NCI-H524 treated with DMSO at 0.1 percent for 48 hours (cell line): ENCODE measurements at regions not wholly inside any gene's neighbourhood (a gene's known extent, or its start where the extent isn't known, plus 50 kb on each side); places are given as distances from the start of the nearest gene placed in this dataset.
A peak's percentile ranks its signal among the peaks of the same experiment; 100 is the strongest.
"Not testable (repeated sequence)": the region's sequence is repeated elsewhere in the genome, so short reads cannot be mapped to it uniquely, and the experiment has no call there.

Experiments used
- DNase-seq: peaks from one replicate; lab custom pipeline; 2025; lab: John Stamatoyannopoulos, UW

DNA sequence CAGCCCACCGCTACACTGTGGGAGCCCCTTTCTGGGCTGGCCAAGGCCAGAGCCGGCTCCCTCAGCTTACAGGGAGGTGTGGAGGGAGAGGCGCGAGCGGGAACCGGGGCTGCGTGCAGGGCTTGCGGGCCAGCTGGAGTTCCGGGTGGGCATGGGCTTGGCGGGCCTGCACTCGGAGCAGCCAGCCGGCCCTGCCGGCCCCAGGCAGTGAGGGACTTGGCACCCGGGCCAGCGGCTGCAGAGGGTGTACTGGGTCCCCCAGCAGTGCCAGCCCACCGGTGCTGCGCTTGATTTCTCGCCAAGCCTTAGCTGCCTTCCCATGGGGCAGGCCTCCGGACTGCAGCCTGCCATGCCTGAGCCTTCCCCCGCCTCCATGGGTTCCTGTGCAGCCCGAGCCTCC lies 306.2 kb downstream of the PPP4R3C start:
- DNase-seq: not testable (repeated sequence)

- DNase-seq: no peak
Measured at GRCh38 chrX:27136325-27136724, 326.8 kb downstream of the PPP4R3C start.

GRCh38 chrX:27132862-27133261 lies 330.3 kb downstream of the PPP4R3C start:
- no peak for DNase-seq

- not testable (repeated sequence) for DNase-seq
Measured at GRCh38 chrX:27087176-27087575, 376.0 kb downstream of the PPP4R3C start.

DNA sequence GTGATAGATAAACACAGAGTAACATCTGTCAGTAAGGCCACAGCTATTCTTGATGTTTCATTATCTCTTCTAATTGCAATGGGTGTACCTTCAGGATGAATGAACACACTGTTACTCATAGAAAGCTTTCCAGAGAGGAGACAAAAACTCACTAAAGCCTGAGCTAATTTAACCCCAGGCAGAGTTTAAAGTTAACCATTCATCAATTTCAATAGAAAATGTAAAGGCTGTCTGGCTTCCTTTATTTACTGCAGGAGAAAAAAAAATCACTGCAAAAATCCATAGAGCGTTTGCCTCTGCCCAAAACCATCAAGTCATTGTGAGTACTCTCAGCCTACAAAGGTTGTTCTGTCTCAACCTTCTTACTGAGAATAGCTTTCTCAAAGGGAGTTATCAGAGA lies 376.9 kb downstream of the PPP4R3C start:
- no peak for DNase-seq

- no peak for DNase-seq
Measured at GRCh38 chrX:27085346-27085745, 377.8 kb downstream of the PPP4R3C start.

GRCh38 chrX:27078371-27078770 lies 384.8 kb downstream of the PPP4R3C start:
- DNase-seq: no peak

- no peak for DNase-seq
Measured at GRCh38 chrX:27057883-27058282, 405.3 kb downstream of the PPP4R3C start.

DNA sequence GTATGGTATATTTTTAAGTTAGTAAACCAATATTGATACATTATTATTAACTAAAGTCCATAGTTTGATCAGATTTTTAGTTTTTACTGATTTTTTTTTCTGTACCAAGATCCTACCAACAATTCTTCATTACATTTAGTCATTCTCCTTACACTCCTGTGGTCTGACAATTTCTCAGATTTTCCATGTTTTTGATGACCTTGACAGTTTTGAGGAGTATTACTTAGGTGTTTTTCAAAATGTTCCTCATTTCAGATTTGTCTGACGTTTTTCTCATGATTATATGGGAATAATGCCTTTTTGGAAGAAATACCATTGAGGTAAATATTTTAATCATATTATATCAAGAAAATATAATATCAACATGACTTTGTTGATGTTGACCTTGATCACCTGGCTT lies 423.8 kb downstream of the PPP4R3C start:
- no peak for DNase-seq

DNA sequence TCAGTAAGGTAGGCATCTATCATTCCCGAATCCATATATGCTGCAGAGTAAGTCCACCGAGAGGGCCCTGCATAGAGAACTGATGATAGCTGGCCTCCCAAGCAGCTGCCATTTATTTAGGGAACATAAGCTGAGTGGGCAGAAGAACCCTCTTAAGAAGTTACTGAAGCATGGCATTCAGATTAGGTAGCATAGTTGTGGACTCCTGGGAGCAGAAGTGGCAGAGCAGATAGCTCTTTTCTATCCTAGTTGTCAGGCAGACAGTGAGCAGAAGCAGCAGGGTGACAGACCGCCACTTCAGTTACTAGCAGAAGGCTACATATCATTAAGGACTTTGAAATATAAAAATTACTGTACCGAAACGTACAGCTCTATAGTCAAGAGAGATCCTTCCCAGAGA lies 454.7 kb downstream of the PPP4R3C start:
- DNase-seq: peak; percentile 99

DNA sequence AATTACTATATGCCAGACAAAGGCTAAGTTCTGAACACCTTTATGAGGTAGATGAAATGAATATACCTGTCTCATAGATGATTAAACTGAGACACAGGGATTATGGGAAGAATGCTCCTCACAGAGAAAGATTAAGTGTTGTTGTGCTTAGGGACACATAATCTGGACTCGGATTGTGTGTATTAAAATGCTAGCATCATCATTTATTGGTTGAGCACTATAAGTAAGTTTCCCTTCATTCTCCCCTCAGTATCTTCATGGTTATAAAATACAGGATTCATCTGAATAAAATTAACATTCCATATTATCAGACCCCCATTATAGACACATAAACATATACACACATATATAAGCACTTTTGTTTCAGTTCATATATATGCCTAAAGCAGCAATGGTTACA lies 463.5 kb downstream of the PPP4R3C start:
- DNase-seq: no peak

DNA sequence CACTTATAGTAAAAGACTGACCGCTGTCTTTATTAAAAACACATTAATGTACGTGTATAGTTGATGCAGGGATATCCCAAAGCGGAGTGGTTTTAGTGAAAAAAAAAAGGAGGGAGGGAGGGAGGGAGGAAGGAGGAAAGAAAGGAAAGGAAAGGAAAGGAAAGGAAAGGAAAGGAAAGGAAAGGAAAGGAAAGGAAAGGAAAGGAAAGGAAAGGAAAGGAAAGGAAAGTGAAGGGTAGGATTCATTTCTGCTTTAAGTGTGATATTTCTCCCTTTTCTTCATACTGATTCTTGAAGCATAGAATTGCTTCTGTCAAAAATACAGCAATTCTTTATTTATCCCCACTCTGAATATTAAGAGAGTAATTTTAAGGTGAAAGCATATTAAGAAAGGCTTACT lies 504.9 kb downstream of the PPP4R3C start:
- no peak for DNase-seq

GRCh38 chrX:26954029-26954428 lies 509.1 kb downstream of the PPP4R3C start:
- DNase-seq: no peak

DNA sequence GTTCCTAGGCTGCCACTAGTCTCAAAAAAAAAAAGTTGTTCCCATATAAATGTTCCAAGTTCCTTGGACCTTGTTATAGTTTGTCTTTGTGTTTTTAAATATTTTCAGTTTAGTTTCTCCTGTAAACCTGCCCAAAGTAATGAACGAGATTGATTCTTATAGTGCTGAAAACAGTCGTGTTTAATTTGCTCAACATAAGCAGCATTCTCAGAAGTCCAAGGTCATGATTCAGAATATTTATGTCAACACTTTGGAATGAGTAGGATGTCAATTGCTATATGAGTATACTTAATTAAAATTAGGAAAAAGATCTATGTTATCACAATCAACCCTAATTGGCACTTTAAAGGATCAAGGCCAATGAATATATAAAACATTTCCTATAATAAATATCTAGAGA lies 510.9 kb downstream of the PPP4R3C start:
- no peak for DNase-seq

GRCh38 chrX:26927419-26927818 lies 535.7 kb downstream of the PPP4R3C start:
- no peak for DNase-seq

DNA sequence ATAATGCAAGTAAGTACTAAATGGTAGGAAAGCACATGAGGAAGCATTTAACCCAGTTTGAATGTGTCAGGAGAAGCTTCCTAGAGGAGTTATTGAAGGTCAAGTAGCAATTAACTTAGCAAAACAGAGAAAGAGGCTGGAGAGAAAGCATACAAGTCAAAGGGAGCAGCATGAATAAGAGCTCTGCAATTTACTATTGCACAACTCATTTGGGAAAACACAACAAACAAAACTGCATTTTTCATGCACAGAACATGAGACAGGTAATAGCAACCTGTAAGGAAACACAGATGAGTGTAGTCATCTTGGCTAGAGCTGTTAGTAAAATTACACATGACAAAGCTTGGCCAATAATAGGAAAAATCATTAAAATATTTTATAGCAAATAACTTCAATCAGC lies 538.1 kb downstream of the PPP4R3C start:
- no peak for DNase-seq

- no peak for DNase-seq
Measured at GRCh38 chrX:26922278-26922677, 540.9 kb downstream of the PPP4R3C start.

DNA sequence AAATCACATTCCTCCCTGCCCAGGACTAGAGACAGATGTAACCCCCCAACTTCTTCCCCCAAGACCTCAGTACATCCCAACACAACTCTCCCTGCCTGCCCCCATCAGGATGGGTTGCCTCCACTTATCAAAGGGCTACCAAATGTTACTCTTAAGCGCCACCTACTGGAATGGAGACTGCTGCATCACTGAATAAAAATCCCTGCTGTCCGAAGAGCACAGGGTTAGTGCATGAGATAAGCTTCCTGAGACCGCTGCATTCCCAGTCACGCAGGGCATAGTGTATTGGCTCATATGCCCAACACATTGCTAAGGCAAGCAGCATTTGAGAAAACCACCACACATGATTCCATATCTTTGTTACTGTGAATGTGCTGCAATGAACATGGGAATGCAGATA lies 544.5 kb downstream of the PPP4R3C start:
- DNase-seq: no peak

GRCh38 chrX:26916991-26917390 lies 546.1 kb downstream of the PPP4R3C start:
- DNase-seq: no peak

GRCh38 chrX:26915064-26915463 lies 548.1 kb downstream of the PPP4R3C start:
- DNase-seq: no peak

DNA sequence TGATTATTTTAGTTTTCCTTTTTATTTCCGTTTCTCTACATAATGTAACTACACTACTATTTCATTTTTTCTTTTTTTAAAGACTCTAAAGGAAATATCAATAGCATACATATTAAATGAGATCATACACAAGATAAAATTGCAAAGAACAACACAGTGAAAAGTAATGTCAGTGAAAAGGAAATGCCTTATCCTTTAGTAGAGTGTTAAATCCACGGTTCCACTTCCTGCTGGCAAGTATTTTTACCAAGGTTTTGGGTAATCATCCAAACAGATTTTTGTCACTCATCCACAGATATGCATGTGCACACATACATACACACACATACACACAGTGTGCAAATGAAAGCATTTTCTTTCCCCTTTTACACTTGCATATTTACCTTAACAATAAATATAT lies 548.9 kb downstream of the PPP4R3C start:
- no peak for DNase-seq

- not testable (repeated sequence) for DNase-seq
Measured at GRCh38 chrX:26911785-26912184, 551.4 kb downstream of the PPP4R3C start.

DNA sequence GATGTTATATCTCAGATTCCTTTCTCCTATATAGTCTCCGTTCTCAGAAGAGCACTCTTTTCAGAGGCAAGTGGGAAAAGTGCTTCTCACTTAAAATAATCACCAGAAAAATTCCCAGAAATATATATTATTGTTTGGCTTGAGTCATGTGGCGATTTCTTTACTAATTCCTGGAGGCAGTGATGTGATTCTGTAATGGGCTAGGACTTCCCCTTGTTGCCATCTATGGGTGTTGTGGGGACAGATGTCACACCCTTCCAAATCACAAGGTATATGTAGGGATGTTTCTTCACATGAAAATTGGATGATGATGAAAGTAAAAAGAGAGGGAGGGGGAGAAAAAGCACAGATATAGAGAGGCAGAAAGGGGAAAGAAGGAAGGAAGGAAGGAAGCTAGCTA lies 553.4 kb downstream of the PPP4R3C start:
- no peak for DNase-seq

DNA sequence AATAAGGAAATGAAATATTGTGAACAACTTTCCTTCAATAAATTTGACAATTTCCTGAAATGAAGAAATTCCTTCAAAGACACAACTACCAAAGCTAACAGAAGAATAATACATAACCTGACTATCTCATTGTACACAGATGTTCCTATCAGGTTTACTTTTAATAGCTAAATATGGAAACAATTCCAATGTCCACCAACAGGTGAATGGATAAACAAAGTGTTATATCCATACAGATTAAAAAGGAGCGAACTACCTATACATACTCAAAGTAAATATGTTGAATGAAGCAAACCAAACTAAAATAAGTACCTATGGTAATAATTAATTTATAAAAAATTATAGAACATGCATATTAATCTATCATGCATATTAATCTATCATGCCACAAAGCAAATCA lies 554.9 kb downstream of the PPP4R3C start:
- no peak for DNase-seq

GRCh38 chrX:26889574-26889973 lies 573.6 kb downstream of the PPP4R3C start:
- DNase-seq: no peak
